GM23248 (cell line): ENCODE measurements at regions not wholly inside any gene's neighbourhood (a gene's known extent, or its start where the extent isn't known, plus 50 kb on each side); places are given as distances from the start of the nearest gene placed in this dataset.

Source experiments
- EZH2 ChIP-seq: fragments of 200-600 bp; sonication (generic); IDR thresholded peaks from 2 replicates; pipeline ENCODE4 v1.6.1; 2018; ENCODE audit warnings: antibody characterized with exemption, mild to moderate bottlenecking; ENCODE audit not compliant: insufficient read depth, poor library complexity, severe bottlenecking
- EZH2phosphoT487 ChIP-seq: fragments of 200-600 bp; sonication (generic); IDR thresholded peaks from 2 replicates; pipeline ENCODE4 v1.6.1; 2018; ENCODE audit warnings: antibody characterized with exemption, moderate library complexity, mild to moderate bottlenecking, low read depth; ENCODE audit not compliant: insufficient read depth

- TF ChIP-seq EZH2 (no peak), EZH2phosphoT487 (no peak)
These were observed 272.1 kb upstream of the CDH6 start for GRCh38 chr5:30921388-30921787.
